NCI-H1694 treated with DMSO at 0.1 percent for 48 hours (cell line): ENCODE measurements at regions not wholly inside any gene's neighbourhood (a gene's known extent, or its start where the extent isn't known, plus 50 kb on each side); places are given as distances from the start of the nearest gene placed in this dataset.

Experiments
- DNase-seq: peaks from one replicate; lab custom pipeline; 2025; lab: John Stamatoyannopoulos, UW

DNA sequence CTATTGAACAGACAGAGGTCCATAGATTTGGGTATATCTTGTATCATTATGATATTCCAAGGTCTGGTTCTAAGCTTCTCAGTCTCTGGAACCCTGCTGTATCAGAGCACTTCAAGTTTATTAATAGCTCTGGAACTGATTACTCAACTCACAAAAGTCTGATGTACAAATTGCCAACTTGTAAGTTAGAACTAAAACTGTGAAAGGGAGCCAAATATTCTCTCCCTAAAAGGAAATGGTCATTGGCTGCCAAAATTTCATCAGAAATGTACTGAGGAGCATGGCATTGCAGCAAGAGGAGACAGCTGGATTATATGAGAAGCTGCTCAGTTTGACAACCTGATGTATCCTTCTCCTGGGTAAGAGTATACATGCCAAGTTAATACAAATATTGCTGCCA, 828.8 kb upstream of the SEL1L start:
- DNase-seq: no peak

- DNase-seq: no peak
These were observed 831.8 kb upstream of the SEL1L start for GRCh38 chr14:82365471-82365870.

DNA sequence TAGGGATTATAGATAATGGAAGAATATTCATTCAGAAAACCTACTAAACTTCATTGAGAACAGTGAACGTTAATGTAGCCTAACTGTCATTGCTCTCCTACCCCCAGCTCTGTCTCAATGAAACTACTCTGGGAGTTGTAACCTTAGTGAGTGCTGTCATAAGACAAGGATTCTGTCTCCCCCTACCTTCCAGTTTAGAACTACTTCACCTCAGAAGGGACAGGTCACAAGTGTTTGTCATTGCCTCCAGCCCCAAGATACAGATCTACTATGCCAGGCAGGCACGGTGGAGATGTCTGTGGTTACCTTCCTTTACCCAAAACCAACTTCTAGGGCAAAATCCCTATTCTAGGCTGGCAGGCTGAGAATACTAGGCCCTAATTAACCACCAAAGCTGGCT, 833.1 kb upstream of the SEL1L start:
- no peak for DNase-seq

GRCh38 chr14:82379291-82379690, 845.6 kb upstream of the SEL1L start:
- DNase-seq: no peak

GRCh38 chr14:82385048-82385447, 851.4 kb upstream of the SEL1L start:
- DNase-seq: no peak

DNA sequence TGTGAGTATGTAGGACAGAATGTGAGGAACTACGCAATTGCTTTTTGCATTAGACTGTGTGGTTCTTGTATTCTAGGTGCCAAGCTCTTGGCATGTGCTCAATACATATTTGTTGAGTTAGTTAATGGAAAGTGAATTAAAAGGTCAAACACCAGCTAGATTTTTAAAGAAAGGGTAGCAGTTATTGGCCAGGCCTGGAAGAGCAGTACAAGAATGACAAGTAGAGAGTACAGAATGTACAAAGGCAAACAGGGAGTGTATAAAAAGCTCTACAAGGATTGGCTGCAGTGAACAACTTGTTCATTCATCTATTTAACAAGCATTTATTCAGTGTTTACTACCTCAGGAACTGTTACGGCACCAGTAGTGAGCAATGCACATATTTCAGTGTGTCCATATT, 854.0 kb upstream of the SEL1L start:
- DNase-seq: no peak

DNA sequence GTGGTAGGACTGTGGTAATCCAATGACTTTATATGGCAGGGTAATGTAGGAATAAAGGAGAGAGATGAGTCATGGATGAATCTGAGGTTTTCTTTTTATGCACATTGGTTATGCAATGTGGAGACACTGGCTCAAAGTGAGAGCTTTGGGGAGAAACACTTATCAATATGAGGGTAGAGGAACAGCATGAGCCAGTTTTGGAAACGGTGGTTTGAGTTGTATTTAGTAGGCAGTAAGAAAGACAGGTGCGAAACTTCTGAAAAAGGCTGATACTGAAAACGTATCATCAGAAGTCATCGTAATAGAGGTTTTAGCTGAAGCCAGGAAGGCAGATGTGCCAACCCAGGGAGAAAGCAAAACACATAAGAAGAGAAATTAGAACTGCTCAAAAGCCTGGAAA, 854.8 kb upstream of the SEL1L start:
- no peak for DNase-seq

DNA sequence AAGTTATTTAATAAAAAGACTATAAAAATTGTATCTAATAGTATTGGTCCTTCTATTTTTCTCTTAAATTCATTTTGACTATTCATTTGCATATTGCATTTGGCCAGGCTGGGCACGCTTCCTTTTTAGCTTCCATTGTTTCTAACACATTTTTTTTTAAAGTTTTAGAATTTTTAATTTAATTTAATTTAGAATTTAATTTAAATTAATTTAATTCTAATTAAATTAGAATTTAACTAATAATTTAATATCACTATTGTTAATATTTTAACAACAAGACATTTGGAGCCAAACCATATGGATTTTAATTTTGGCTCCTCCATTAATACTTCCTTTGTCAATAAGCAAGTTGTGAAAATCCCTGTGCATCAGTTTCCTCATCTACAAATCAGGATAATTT, 856.9 kb upstream of the SEL1L start:
- DNase-seq: no peak

- no peak for DNase-seq
These were observed 861.3 kb upstream of the SEL1L start for GRCh38 chr14:82394916-82395315.

DNA sequence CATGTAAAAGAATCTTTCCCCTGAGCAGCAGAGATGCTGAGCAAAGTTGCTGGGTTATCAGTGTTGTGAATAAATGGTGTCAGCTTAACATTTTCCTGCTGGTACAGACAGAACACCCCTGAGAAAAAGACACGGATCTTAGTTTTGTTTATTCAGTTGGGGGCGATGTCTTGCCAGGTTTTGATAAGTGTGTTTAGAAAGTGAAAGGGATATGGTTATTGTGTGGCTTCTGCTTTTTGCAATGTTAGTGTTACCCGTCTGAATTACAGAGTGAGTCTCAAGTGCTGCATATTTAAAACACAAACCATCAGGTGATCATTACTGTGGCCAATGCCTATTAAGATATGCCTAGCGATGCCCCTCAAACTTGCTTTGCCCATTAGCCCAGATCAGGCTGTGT, 864.6 kb upstream of the SEL1L start:
- DNase-seq: no peak

DNA sequence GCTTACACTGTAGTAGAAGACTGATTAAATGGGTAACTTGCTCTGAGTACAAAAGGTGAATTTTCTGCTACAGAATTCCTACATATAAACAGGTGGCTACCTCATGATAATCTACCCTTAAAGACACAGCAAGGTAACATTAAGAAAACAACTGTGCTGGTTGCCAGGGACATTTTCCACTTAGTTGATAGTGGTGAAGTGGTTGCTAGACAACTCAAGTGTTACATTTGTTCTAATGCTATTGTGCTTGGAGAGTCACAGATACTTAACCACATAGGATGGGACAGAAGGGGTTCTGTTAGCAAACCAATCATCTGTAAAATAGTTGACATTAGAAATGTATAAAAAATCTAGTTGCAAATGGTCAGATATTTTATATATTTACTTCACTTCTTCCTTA, 870.3 kb upstream of the SEL1L start:
- no peak for DNase-seq

- DNase-seq: no peak
These were observed 876.4 kb upstream of the SEL1L start for GRCh38 chr14:82410064-82410463.

DNA sequence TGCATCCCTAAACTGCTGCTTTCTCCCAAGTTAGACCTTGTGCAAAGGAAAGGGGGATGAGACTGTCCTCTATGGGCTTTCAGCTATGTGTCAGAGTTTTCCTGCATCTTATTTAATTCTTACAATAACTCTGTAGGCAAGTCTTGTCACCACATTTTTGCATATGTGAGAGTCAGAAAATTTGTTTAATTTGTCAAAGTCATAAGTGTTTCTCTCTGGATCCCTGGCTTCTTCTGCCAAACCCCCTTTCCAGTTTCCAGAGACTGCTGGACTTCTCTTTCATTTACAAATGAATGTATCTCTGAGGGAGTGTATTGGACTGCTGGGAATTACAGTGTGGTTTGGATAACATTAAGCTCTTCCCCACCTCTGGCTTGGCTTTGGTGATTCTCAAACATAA, 877.6 kb upstream of the SEL1L start:
- DNase-seq: no peak

GRCh38 chr14:82412545-82412944, 878.9 kb upstream of the SEL1L start:
- no peak for DNase-seq

- DNase-seq: no peak
These were observed 881.3 kb upstream of the SEL1L start for GRCh38 chr14:82414853-82415539.

DNA sequence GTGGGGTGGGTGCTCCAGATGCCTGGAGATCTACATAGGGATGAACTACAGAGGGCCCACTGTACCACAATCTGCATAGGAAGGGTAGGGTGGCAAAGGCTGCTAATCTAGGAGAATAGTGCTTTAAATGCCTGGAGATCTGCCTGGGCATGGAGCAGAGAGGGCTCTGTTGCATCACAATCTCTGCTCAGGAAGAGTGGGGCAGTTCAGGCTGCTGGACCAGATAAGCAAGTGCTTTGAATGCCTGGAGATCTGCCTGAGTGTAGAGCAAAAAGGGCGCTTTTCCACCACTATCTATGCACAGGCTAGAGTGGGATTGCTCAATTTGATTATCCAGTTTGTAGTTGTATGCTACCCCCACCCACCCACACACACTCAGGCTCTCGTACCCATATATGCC, 886.3 kb upstream of the SEL1L start:
- no peak for DNase-seq

DNA sequence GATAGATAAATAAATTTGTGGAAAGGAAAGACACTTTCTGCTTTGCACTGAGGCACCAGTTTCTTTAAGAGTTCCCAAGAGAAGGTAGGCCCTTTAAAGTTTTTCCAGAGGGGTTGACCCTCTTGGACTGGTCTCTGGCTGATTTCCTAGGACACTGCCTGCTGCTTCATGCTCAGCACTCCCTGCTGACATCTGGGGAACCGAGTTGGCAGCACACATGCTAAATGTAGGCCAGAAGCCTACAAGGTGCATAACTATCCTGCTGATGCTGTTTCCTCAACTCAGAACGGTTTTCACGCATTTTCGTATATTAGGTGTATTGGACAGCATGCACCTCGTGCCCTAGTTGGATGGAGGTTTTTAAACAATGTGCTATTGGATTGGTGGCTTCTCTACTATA, 887.2 kb upstream of the SEL1L start:
- DNase-seq: no peak

GRCh38 chr14:82421286-82421685, 887.6 kb upstream of the SEL1L start:
- DNase-seq: no peak

DNA sequence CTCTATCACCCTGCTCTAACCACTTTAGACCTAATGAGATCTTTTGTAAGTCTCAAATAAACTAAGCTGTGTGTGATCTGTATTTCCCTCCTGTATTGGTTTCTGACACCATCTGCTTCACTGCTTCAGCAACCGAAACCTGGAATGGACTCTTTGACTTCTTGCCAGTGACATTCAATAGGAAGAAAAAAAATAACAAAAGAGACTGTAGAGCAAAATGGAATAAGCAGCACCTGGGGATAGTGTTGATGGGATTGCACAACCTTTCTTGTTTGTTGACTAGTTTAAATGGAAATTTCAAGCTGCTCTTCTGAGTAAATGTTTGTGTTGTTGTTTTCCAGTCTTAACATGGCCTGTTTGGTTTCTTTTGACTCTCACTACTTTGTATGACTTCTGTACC, 888.6 kb upstream of the SEL1L start:
- peak; percentile 52 for DNase-seq

DNA sequence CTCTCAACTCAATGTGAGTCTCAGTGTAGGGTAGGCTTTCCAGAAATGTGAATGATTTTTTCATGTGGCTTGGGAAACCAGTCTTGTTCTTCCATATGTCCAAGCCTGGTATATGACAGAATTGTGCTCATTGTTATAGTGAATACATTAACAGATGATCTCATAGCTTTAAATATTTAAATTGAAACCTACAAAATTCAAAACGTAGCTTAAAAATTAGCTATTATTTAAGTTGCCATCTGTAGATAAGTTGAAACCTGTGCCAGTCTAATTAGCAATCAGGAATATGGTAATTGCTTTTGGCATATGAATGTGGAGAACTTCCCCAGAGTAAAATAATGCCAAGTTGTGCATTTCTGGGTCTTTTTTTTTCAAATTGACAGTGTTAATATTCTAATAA, 891.6 kb upstream of the SEL1L start:
- DNase-seq: no peak

DNA sequence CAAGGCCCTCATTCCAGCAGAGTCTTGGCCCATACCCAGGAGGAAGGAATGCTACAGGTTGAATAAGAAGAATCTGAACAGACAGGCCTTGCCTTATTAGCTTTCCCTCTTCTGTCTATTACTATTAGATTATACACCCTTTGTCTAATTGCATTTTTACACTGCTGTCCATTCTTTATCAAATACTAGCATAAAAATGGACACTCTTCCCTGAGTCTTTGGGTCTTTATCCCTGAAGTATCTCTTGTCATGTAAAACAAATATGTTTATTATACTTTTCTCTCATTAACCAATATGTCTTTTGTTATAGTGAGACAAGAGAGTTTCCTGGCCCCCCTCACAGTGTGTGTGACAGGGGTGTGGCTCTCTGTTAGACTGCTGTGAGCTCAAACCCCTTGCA, 897.4 kb upstream of the SEL1L start:
- no peak for DNase-seq

DNA sequence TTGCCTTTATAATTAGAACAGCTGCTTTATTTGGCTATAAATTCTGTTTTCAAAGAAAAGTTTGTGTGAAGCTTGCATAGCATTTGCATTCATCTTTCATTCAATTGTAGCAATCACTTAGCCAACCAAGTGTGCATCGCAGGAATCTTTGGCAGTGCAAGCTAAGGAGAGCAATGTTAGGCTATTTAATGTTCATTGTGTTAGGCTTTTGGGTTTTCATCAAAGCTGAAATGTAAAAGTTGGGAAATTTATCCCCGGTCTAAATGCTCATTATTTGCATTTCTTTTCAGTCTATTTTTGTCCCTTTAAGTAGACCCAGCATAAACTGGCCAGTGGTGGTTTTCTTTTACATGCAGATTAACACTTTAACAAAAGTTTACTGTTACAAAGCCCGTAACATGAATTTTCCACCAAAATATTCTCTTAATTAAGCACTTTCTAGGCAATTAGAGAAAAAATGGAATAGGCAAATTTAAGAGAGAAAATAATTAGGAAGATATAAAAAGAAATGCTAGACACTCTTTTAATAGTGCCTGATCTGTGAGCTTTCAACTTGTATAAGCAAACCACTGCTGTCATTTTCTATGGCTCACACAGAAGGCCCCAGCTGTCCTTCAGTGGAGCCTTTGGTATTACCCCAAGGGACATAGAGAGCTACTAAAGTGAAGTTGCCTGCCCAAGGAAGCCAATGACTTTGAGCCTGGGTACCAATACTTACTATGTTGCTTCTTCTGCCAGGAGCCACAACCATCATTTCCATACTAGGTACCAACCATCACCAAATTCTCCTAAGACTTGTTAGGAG, 898.9 kb upstream of the SEL1L start:
- DNase-seq: no peak

- DNase-seq: no peak
These were observed 904.8 kb upstream of the SEL1L start for GRCh38 chr14:82438436-82438835.

DNA sequence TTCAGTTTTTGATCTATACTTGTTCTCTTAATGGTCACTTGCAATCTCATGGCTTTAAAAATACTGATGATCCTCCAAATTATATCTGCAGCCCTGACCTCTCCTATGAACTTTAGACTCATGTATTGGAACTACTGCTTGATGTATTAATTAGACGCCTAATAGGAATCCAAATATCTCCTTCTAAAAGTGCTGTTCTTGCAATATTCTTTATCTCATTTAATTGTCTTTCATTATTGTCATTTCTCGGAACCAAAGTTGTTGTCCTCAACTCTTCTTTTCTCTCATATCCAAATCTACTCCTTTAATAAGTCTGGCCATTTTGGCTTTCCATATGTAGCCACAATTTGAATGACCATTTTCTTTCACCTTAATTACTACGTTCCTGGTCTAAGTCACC, 907.6 kb upstream of the SEL1L start:
- DNase-seq: no peak
